ENCODE measurements at regions not wholly inside any gene's neighbourhood (a gene's known extent, or its start where the extent isn't known, plus 50 kb on each side); places are given as distances from the start of the nearest gene placed in this dataset.
A peak's percentile ranks its signal among the peaks of the same experiment; 100 is the strongest.

DNA sequence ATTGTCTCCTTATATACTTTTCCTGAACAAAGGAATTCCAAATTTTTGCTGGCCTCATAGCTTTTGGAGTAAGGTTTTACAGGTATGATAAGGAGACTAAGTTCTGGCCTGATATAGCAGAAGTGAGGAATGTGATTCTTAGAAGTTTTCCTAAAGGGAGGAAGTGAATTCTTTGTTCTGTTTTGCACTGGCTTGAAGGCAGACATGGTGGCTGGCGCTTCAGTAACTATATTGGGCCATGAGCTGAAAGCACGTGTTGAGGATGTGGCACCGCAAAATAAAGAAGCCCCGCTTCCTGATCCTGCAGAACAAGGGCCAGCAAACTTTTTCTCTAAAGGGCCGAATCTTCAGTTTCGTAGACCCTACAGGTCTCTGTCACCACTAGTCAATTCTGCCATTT lies 224.2 kb downstream of the SNX18 start:
- ATAC-seq: no peak
- TF ChIP-seq EP300 (IDR thresholded peaks at IDR 0.05) (no peak), POLR2A (IDR thresholded peaks at IDR 0.05) (no peak), POLR2AphosphoS5 (IDR thresholded peaks at IDR 0.05) (no peak)
- TF ChIP-seq, protein P1, sequence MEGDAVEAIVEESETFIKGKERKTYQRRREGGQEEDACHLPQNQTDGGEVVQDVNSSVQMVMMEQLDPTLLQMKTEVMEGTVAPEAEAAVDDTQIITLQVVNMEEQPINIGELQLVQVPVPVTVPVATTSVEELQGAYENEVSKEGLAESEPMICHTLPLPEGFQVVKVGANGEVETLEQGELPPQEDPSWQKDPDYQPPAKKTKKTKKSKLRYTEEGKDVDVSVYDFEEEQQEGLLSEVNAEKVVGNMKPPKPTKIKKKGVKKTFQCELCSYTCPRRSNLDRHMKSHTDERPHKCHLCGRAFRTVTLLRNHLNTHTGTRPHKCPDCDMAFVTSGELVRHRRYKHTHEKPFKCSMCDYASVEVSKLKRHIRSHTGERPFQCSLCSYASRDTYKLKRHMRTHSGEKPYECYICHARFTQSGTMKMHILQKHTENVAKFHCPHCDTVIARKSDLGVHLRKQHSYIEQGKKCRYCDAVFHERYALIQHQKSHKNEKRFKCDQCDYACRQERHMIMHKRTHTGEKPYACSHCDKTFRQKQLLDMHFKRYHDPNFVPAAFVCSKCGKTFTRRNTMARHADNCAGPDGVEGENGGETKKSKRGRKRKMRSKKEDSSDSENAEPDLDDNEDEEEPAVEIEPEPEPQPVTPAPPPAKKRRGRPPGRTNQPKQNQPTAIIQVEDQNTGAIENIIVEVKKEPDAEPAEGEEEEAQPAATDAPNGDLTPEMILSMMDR (IDR thresholded peaks at IDR 0.05): no peak
- peaks cover 0 to 10% (median 0%) of the 10 kb centered on the region in 3 donors for H3K4me1 ChIP-seq
- no peaks in the 10 kb centered on the region for H3K27me3 ChIP-seq
- no peaks in the 10 kb centered on the region for H3K36me3 ChIP-seq
- WGBS, 2 donors (ENCODE audit: low coverage in 1 of 2): 87 to 92% methylated on average over 5 to 6 of the region's 6 CpGs
- no peak overlapping the region for H3K4me3 ChIP-seq
- no peaks in the 10 kb centered on the region for H3K9me3 ChIP-seq
- no peak overlapping the region for H3K27ac ChIP-seq

DNA sequence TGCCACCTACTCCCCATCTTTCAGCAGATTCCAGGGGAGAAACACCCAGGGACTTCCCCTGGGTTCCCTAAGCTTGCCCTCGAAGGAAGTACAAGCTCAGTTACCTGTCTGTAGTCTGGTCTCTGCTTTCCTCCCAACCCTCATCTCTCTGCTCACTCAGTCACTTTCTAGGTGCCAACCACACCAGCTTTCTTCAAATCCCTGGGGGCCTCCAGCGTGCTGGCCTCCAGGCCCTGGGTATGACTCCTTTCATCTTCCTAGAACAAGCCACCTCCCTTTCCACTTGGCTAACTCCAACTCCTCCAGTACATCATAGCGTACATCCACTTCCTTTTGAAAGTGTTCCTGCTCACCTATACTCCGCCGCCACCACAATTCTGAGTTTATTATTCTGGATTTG lies 222.6 kb downstream of the SNX18 start:
- Histone ChIP-seq H3K9me3 (no peaks in the 10 kb centered on the region), H3K27me3 (no peaks in the 10 kb centered on the region), H3K27ac (no peak overlapping the region), H3K36me3 (no peaks in the 10 kb centered on the region), H3K4me1 (peaks cover 0 to 10% (median 0%) of the 10 kb centered on the region in 3 donors), H3K4me3 (no peak overlapping the region)
- 91 to 100% methylated on average over 3 to 5 of the region's 5 CpGs for WGBS, 2 donors (ENCODE audit: low coverage in 1 of 2)
- TF ChIP-seq POLR2AphosphoS5 (IDR thresholded peaks at IDR 0.05) (no peak), POLR2A (IDR thresholded peaks at IDR 0.05) (no peak), EP300 (IDR thresholded peaks at IDR 0.05) (no peak)
- TF ChIP-seq, protein P1 (IDR thresholded peaks at IDR 0.05): no peak
- no peak for ATAC-seq

DNA sequence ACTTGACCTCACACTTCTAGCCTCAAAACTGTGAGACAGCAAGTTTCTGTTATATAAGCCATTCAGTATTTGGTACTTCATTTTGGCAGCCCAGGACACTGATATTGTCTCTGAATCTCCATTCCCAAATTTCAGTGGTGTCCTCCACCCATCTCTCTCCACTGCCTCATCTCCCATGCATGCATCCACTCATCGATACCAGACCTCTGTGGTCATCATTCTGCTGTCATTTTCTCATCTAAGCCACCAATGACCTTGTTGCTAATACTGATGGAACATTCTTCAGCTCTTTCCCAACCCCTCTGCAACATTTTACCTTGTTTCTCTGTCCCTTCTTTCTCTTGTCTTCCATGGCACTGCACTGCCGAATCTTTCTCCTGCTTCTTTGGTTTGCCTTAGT lies 221.8 kb downstream of the SNX18 start:
- no peaks in the 10 kb centered on the region for H3K36me3 ChIP-seq
- ATAC-seq: no peak
- WGBS, 2 donors (ENCODE audit: low coverage in 1 of 2): 80 to 92% methylated on average over 2 of the region's 2 CpGs
- TF ChIP-seq, protein P1 (IDR thresholded peaks at IDR 0.05): no peak
- TF ChIP-seq POLR2A (IDR thresholded peaks at IDR 0.05) (no peak), POLR2AphosphoS5 (IDR thresholded peaks at IDR 0.05) (no peak), EP300 (IDR thresholded peaks at IDR 0.05) (no peak)
- H3K4me3 ChIP-seq: no peak overlapping the region
- H3K9me3 ChIP-seq: no peaks in the 10 kb centered on the region
- peaks cover 0 to 8% (median 0%) of the 10 kb centered on the region in 3 donors for H3K4me1 ChIP-seq
- H3K27me3 ChIP-seq: no peaks in the 10 kb centered on the region
- H3K27ac ChIP-seq: no peak overlapping the region

DNA sequence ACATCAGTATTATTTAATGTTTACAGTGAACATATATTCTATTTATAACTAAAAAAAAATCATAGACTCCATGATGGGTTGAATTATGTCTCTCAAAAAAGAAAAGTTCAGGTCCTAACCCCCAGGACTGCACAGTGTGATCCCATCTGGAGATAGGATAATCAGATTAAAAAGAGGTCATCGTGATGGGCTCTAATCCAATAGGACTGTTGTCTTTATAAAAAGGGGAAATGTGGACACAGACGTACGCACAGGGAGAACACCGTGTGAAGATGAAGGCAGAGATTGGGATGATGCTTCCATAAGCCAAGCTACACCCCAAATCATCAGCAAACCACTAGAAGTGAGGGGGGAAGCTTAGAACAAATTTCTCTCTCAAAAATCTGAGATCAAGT lies 221.4 kb downstream of the SNX18 start:
- TF ChIP-seq POLR2A (IDR thresholded peaks at IDR 0.05) (no peak), POLR2AphosphoS5 (IDR thresholded peaks at IDR 0.05) (no peak), EP300 (IDR thresholded peaks at IDR 0.05) (no peak)
- TF ChIP-seq, protein P1 (IDR thresholded peaks at IDR 0.05): no peak
- no peak for ATAC-seq
- Histone ChIP-seq H3K27ac (no peak overlapping the region), H3K36me3 (no peaks in the 10 kb centered on the region), H3K9me3 (no peaks in the 10 kb centered on the region), H3K4me3 (no peak overlapping the region), H3K27me3 (no peaks in the 10 kb centered on the region), H3K4me1 (peaks cover 0 to 4% (median 0%) of the 10 kb centered on the region in 3 donors)
- WGBS, 2 donors (ENCODE audit: low coverage in 1 of 2): 74 to 91% methylated on average over 4 of the region's 4 CpGs

DNA sequence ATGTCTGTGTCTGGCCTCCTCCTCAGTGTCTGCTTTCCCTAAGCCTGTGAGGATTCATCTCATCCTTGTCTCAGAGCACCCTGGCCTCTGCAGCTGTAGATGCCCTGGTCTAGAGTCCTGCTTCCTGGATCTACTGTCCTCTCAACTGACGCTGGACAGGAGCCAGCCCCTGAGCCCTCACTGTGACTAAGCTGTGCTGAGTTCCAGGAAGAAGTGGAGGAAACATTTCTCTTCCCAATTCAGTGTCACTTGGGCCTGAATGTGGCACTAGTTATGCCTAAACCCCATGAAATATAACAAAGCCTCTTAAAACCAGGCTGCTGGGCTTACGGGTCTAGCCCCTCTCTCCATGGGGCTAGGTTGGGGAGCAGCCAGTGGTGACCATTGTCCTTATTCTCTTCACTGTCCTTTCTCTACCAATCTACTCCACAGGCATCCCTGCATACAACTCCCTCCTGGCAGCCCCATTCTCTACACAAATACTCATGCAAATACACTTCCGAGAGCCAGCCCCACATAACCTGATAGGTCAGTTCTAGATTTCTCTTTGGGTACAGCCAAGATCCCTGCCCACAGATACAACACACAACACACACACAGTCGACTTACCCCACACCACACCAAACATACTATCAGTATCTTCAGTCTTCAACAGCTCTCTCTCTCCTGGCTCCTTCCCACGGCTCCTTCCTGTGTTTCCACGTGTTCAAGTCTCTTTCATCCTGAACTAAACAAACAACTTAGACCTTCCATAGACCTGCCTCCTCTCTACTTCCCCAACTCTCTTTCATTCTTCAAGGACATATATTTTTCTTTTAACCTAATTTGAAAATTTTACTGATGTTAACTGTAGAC lies 220.8 kb downstream of the SNX18 start:
- 79 to 83% methylated on average over 5 of the region's 6 CpGs for WGBS, 2 donors (ENCODE audit: low coverage in 1 of 2)
- Histone ChIP-seq H3K27ac (no peak overlapping the region), H3K4me1 (no peaks in the 10 kb centered on the region), H3K27me3 (no peaks in the 10 kb centered on the region), H3K4me3 (no peak overlapping the region), H3K36me3 (no peaks in the 10 kb centered on the region), H3K9me3 (no peaks in the 10 kb centered on the region)
- ATAC-seq: peak; percentile 53
- no peak for TF ChIP-seq POLR2AphosphoS5 (IDR thresholded peaks at IDR 0.05)
- TF ChIP-seq, protein P1 (IDR thresholded peaks at IDR 0.05): no peak
- no peak for TF ChIP-seq POLR2A (IDR thresholded peaks at IDR 0.05)
- TF ChIP-seq EP300 (IDR thresholded peaks at IDR 0.05): no peak
